B cell (primary cell): ENCODE measurements at regions not wholly inside any gene's neighbourhood (a gene's known extent, or its start where the extent isn't known, plus 50 kb on each side); places are given as distances from the start of the nearest gene placed in this dataset.

Experiments
- EZH2 ChIP-seq: IDR thresholded peaks from 2 replicates; pipeline ENCODE4 v1.6.1; 2012; ENCODE audit warnings: borderline replicate concordance, low read depth, mild to moderate bottlenecking, moderate library complexity, low read length; ENCODE audit not compliant: insufficient read depth, poor library complexity, severe bottlenecking
- TF ChIP-seq, protein P1 (sequence below): fragments of 200-600 bp; IDR thresholded peaks from one replicate; pipeline ENCODE4 v1.8.0; 2022; ENCODE audit warnings: antibody characterized with exemption, mild to moderate bottlenecking

DNA sequence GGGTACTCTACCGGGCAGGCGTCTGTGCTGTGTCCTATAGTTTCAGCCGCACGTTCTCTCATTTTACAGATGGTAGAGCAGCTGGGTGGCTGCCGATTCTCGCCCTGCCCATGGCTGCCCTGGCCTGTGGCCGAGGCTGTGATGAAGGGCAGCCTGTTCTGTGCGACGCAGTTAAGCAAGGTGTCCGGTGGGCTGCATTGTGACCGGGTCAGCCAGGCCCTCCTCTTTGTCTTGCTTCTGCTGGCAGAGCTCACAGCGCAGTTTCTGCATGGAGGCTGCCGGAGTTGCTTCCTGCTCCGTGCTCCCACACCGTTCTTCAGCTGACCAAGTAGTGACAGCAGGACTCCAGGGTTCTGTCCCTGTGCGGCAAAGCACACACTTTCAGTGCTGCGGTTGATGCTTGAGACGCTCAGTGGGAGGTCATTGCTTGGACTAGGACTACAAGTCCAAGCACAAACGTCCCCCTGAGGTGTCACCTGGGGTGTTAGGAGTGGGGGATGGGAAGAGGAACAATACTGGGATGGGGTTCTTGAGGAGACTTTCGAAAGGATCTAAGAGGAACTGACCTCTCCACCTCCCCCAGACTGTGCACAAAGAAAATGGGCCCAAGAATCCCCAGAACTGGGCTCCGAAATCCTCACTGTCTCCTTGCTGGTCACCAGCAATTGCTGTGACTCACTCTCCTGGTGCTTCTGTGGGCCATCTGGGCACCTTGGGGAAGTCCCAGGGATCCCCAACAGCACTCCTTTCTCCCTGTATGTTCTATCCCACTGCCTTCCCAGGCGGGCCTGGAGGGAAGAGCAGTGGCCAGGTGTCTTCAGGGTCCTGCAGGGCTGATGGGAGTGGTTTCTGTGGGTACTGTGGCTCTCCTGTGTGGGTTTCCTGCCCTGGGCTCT lies 58.2 kb downstream of the GADD45G start:
- TF ChIP-seq, protein P1, sequence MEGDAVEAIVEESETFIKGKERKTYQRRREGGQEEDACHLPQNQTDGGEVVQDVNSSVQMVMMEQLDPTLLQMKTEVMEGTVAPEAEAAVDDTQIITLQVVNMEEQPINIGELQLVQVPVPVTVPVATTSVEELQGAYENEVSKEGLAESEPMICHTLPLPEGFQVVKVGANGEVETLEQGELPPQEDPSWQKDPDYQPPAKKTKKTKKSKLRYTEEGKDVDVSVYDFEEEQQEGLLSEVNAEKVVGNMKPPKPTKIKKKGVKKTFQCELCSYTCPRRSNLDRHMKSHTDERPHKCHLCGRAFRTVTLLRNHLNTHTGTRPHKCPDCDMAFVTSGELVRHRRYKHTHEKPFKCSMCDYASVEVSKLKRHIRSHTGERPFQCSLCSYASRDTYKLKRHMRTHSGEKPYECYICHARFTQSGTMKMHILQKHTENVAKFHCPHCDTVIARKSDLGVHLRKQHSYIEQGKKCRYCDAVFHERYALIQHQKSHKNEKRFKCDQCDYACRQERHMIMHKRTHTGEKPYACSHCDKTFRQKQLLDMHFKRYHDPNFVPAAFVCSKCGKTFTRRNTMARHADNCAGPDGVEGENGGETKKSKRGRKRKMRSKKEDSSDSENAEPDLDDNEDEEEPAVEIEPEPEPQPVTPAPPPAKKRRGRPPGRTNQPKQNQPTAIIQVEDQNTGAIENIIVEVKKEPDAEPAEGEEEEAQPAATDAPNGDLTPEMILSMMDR, result no peak
- no peak for TF ChIP-seq EZH2
